Pons (tissue), 1 donor: ENCODE measurements at regions not wholly inside any gene's neighbourhood (a gene's known extent, or its start where the extent isn't known, plus 50 kb on each side); places are given as distances from the start of the nearest gene placed in this dataset.
"Not testable (repeated sequence)": the region's sequence is repeated elsewhere in the genome, so short reads cannot be mapped to it uniquely, and the experiment has no call there.

ENCODE experiments used
- DNase-seq: peaks from one replicate; pipeline ENCODE4 v3.0.0-alpha.2; 2016; ENCODE audit warnings: low spot score

DNA sequence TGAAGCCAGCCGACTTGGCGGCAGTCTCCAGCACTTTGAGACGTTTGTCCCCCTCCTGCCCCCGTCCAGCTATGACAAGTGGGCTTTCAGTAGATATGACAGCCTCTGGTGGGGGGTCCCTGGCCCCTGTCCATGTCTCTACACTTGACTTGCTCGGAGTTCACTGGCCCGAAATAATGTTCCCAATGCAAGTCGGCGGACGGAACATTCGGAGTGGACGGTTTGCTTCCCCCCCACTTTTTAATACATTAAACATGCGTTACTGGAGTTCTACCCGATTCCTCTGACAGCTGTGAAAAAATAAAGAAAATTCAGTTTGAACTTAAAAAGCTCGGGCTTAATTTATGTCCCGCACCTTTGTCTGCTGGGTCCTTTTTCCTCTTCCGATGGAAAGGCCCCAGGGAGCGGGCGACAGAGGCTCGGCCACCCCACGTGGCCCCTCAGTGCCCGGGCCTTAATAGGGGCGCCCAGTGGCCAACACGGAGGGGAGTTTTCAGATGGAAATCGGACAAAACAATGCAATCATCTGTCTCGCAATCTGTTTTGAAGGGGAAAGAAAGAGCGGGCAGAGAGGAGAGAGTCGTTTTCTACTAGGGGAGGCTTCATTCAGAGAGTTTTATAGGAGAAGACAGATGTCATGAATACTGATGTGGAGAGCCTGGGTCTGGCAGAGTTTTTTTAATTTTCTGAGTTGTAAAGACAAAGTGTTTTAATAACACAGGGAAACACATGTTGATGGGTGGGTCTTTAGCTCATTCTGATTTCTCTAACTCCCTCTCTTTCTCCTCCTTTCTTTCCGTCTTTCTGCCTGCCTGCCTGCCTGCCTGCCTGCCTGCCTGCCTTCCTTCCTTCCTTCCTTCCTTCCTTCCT lies 50.2 kb downstream of the SMIM38 start:
- no peak for DNase-seq

GRCh38 chr11:69206613-69206965 lies 50.9 kb downstream of the SMIM38 start:
- not testable (repeated sequence) for DNase-seq

DNA sequence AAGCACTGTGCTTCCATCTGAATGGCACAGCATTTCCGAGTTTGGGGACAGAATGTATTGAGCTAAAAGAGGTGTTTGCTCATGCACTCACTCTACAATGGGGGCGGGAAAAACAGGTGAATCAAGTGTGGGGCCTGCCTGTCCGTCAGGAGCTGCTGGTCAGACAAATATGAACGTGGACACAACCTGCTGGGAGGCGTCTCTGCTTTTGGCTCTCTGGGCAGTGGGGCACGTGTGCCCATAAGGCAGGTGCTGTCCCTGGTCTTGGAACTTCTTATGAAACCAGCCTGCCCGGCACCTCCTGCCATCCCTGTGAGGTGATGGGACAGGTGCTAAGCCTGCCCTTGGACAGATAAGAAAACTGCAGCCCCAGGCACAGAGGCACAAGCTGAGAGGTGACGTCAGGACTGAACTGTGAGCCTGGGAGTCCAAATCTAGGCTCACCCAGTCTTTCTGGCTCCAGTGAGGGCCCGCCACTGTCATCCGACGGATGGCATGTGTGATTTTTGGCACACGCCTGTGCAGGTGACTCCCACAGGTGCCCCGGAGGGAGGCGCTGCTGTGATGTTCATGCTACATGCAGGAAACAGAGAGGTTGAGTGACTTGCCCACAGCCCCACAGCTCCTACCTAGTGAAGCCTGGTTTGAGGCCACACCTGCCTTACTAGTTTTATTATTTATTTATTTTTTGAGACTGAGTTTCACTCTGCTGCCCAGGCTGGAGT lies 51.6 kb downstream of the SMIM38 start:
- DNase-seq = no peak

DNA sequence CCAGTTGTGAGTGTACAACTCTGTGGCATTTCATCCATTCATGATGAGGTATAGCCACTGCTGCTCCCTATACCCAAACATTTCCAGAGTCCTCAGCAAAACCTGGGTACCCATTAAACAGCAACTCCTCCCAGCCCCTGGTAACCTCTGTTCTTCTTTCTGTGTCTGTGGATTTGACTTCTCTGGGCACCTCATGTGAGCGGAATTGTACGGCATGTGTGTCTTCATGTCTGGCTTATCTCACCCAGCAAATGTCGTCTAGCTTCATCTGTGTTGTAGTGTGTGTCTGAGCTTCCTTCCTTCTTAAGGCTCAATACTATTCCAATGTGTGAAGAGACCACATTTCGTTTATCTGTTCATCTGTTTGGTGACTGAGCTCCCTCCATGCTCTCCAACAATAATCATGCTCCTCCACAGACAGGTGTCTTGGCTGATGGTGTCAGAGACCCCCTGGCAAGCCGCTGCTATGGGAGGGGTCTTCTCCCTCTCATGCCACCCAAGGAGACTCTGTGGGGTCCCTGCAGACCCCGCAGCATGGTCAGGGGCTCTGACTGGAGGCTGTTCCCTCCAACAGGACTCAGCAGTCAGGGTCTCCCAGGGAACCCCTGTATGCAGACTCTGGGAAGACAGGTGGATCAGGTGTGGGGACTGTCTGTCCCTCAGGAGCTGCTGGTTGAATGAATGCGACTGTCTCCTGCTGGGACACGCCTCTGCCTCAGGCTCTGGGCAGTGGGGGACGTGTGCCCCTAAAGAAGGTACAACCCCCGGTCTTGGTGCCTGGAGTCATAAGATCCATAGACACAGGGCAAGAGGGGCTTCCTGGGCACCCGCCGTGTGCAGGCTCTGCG lies 52.7 kb downstream of the SMIM38 start:
- DNase-seq = no peak

- DNase-seq = no peak
Measured at GRCh38 chr11:69209038-69209350, 53.3 kb downstream of the SMIM38 start.

GRCh38 chr11:69209421-69210309 lies 53.9 kb downstream of the SMIM38 start:
- DNase-seq = no peak

DNA sequence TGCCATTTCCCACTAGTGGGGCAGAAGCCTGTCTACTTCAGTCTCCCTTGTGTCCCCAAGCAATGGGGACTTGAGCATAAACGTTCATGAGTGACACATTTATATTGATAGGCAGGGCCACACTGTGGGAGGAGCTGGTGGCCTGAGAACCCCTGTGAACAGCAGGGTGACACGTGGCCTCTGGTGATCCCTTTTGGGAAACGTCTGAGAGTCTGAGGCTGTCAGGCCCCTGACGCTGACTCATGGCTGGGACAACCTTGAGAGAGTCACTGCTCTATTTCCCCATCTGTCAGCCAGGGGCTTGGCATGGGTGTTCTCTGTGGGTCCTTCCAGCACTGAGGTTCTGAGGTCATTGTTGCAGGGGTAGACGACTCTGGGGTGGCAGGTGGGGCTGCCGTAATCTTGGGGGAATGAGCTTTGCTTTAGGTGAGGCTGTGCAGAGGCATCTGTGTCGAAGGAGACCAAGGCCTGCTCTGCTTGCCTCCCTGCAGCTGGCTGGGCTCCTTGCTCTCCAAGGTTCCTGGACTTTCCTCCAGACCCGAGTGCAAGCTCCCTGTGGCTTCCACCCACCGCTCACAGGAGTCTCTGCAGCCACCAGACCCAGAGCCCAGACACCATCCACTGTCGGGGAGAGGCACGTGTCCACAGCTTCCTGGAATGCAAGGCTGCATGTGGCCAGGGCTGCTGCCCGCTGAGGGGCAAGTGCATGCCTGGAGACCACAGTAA lies 54.7 kb downstream of the SMIM38 start:
- DNase-seq = no peak

GRCh38 chr11:69211540-69211919 lies 55.8 kb downstream of the SMIM38 start:
- no peak for DNase-seq

- DNase-seq = peak; percentile 51
Measured at GRCh38 chr11:69211920-69212797, 56.4 kb downstream of the SMIM38 start.

- no peak for DNase-seq
Measured at GRCh38 chr11:69212798-69213110, 57.0 kb downstream of the SMIM38 start.

DNA sequence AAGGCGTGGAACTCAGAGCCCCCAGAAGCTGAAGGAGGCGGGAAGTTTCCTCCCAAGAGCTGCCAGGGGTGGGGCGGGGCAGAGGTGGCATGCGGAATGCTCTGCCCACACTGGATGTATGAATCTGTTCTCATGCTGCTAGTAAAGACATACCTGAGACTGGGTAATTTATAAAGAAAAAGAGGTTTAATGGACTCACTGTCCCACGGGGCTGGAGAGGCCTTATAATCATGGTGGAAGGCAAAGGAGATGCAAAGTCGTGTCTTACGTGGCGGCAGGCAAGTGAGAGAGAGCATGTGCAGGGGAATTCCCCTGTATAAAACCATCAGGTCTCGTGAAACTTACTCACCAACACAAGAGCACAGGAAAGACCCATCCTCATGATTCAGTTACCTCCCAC lies 57.6 kb downstream of the SMIM38 start:
- no peak for DNase-seq

DNA sequence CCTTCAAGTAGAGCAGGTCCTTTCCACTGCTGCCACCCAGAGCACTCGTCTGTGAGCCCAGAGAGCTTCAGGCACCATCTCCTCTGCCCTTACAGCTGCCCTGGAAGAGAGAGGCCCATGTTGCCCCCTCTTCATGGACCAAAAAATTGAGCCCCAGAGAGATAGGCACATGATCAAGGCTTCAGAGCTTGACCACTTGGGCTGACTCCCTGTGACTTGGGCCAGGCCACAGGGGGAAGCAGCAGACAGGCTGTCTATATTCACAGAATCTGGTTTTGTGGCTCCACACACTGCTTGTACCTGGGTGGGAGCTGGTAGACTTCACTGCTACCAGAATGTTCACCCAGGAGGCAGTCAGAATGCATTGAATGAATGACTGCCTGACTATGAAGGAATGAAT lies 58.2 kb downstream of the SMIM38 start:
- no peak for DNase-seq

- no peak for DNase-seq
Measured at GRCh38 chr11:69215216-69215615, 59.5 kb downstream of the SMIM38 start.

GRCh38 chr11:69215784-69216415 lies 60.2 kb downstream of the SMIM38 start:
- no peak for DNase-seq

DNA sequence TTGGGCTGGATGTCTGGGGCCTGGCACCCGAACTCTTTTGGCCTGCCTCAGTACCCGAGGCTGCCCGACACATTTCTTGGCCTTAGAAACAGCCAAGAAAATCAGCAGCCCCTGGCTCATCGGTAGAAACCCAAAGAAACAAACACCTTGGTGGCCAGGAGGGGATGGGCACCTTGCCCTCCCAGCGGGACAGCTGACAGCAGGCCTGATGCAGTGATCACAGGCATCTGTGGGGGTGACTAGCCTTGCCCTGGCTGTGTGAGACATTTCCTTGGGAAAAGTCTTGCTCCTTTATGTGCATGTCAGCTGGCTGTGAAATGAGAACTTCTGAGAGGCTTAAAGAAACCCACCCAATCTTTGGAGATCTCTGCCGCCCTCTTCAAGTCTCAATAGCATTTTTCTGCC lies 60.9 kb downstream of the SMIM38 start:
- no peak for DNase-seq

GRCh38 chr11:69217276-69218105 lies 61.8 kb downstream of the SMIM38 start:
- peak; percentile 55 for DNase-seq

DNA sequence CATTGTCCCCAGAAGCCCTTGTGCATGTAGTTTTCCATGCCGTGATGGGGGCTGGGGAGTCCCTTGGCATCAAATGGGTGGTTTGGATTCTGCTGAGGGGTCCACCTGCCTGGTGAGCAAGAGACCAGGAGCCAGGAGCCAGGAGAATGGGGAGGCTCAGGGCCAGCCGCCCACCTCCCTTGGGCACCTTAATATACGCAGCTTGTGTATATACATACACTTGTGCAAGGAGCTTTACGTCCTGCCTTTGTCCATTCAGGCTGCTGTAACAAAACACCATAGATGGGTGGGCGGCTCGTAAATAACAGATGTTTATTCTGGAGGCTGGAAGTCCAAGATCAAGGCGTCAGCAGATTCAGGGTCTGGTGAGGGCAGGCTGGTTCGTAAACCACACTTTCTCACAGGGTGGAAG lies 62.5 kb downstream of the SMIM38 start:
- DNase-seq = no peak

GRCh38 chr11:69218946-69219720 lies 63.4 kb downstream of the SMIM38 start:
- no peak for DNase-seq
